PC-9 (cell line): ENCODE measurements at regions not wholly inside any gene's neighbourhood (a gene's known extent, or its start where the extent isn't known, plus 50 kb on each side); places are given as distances from the start of the nearest gene placed in this dataset.

Experiments used
- EZH2 ChIP-seq: fragments of 200-600 bp; sonication (generic); IDR thresholded peaks from 2 replicates; pipeline ENCODE4 v1.8.0; 2017; ENCODE audit warnings: antibody characterized with exemption, low read depth
- TF ChIP-seq, protein P1 (sequence below): fragments of 200-600 bp; sonication (generic); conservative IDR thresholded peaks from 2 replicates; pipeline ENCODE4 v1.6.1; 2017; ENCODE audit warnings: mixed run types, antibody characterized with exemption, mild to moderate bottlenecking, moderate library complexity

DNA sequence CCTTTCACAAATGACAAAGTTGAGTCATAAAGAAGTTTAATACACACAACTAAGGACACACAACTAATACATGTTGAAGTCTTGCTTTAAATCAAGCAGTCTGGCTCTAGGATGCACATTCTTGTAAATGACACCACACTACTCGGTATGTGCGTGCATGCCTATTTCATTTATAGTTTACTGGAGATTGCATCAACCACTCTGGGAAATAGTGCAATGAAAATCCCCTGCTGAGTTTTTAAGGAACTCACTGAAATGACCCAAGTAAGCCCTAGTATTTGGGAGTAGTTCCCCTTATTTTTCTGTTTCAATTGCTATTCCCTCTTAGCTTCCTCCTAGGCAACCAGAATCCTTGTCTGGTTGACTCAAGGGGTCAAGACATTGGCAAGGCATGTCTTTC is 160.2 kb upstream of the LARGE1 start:
- TF ChIP-seq, protein P1, sequence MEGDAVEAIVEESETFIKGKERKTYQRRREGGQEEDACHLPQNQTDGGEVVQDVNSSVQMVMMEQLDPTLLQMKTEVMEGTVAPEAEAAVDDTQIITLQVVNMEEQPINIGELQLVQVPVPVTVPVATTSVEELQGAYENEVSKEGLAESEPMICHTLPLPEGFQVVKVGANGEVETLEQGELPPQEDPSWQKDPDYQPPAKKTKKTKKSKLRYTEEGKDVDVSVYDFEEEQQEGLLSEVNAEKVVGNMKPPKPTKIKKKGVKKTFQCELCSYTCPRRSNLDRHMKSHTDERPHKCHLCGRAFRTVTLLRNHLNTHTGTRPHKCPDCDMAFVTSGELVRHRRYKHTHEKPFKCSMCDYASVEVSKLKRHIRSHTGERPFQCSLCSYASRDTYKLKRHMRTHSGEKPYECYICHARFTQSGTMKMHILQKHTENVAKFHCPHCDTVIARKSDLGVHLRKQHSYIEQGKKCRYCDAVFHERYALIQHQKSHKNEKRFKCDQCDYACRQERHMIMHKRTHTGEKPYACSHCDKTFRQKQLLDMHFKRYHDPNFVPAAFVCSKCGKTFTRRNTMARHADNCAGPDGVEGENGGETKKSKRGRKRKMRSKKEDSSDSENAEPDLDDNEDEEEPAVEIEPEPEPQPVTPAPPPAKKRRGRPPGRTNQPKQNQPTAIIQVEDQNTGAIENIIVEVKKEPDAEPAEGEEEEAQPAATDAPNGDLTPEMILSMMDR: no peak
- TF ChIP-seq EZH2: no peak
